ENCODE measurements at regions not wholly inside any gene's neighbourhood (a gene's known extent, or its start where the extent isn't known, plus 50 kb on each side); places are given as distances from the start of the nearest gene placed in this dataset.

DNA sequence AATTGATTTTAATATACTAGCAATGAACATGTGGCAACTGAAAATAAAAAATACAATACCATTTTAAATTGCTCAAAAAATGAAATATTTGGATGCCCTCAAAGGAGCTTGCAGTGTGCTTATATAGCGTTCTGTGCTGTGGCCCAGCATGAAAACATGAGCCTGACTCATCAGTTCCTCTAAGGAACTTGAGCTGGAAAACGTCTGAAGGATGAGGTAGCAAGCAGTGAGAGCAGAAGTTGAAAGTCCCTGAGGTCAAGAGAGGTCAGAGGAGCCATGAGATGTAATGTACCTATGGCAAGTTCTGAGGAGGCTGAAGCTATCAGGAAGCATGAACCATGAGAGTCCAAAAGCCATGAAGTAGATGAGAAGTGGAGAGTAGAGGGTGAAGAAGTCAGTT lies 59.7 kb downstream of the HMGB3 start:
- TF ChIP-seq CTCF (conservative IDR thresholded peaks at IDR 0.05; ENCODE audit: low read depth, low read length) (no peak), EZH2phosphoT487 (IDR thresholded peaks at IDR 0.05; ENCODE audit: borderline replicate concordance, low read length) (no peak)
